ENCODE measurements at regions not wholly inside any gene's neighbourhood (a gene's known extent, or its start where the extent isn't known, plus 50 kb on each side); places are given as distances from the start of the nearest gene placed in this dataset.

- DNase-seq, result no peak
Observed at GRCh38 chr11:88448131-88448670, 110.7 kb upstream of the CTSC start.

DNA sequence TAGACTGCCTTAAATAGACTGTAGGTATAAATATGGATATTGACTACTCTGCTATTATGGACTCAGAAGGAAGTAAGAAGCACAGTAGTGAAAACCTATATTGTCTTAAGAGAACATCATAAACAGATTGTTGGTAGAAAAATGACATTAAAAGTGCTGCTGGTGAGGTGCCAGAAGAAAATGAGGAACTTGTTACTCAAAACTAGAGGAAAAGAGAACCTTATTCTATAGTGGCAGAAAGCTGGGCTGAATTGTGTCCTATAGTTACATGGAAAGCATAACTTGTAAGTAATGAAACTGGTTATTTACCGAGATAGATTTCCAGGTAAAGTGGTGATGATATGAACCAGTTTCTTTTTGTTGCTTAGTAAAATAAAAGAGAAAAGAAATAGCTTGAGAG lies 109.7 kb upstream of the CTSC start:
- no peak for DNase-seq

GRCh38 chr11:88439356-88439755 lies 101.8 kb upstream of the CTSC start:
- no peak for DNase-seq

DNA sequence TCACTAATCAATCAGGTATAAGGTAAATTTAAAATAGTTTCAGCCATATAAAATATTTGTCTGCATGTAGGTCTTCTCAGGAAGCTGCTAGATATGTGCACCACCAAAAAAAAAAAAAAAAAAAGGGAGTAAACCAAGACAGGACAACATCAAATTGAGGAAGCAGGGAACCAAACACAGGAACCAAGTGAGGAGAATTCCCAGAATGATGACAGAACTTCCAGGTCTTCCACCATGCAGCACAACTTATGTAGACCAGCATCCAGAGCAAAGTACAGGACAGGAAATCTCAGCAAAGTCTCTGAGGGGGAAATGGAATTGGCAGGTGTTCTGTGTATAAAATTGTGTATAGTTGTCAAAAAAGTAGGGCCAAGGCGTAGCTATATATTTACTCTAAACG lies 101.2 kb upstream of the CTSC start:
- DNase-seq, result no peak

GRCh38 chr11:88435415-88435814 lies 97.9 kb upstream of the CTSC start:
- DNase-seq, result no peak

GRCh38 chr11:88434333-88434976 lies 96.9 kb upstream of the CTSC start:
- DNase-seq, result no peak

GRCh38 chr11:88433536-88434230 lies 96.1 kb upstream of the CTSC start:
- DNase-seq, result no peak

GRCh38 chr11:88431675-88432341 lies 94.3 kb upstream of the CTSC start:
- no peak for DNase-seq

DNA sequence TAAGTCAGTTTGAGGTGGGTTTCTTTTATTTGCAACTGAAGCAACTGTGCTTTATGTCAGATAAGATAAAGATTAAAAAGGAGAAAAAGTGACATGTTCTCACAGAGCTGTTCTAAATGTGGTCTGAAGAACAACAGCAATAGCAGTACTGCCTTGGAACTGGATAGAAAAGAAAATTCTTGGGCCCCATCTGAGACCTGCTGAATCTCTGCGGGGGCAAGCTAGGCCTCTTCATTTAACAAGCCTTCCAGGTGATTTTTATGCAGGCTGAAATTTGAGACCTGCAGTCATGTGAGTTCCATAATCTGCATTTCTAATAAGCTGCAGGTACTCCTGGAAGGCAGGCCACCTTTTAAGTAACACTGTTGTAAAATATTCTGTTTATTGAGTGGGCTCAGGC lies 91.4 kb upstream of the CTSC start:
- no peak for DNase-seq

DNA sequence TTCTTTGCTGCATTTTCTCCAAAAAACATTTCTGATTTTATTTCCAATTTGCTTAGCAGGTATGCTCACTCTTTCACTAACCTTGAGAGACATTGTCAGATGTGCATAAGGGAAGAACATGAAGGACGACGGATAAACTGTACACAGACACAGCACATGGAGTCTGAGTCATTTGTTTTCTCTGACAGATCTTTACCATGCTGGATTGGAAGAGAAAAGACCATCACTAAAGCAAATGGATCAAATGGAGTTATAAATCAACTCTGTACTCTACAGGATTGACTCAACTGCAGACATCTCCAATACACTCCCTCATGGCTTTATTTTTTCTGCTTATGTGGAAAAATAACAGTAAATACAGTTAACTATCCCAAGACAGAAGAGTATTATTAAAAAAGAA lies 90.2 kb upstream of the CTSC start:
- no peak for DNase-seq

DNA sequence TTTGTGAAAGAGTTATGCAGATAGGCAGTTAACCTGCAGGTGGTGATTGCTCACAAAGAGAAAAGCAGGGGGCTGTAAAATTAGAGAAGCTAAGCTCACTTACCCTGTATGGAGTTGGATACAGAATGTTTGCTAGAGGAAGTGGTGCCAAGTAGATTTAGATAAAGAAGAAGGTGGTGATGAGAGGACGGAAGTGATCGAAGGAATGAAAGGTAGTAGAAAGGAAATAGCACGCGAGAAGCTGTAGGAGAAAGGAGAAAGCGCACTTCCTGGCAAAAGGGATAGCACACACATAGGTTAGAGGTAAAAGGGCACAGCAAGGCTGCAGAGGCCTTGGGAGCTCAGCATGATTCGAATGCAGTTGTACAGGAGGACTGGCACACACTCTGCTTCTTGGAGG lies 87.3 kb upstream of the CTSC start:
- DNase-seq, result no peak

GRCh38 chr11:88421530-88421929 lies 84.0 kb upstream of the CTSC start:
- no peak for DNase-seq

DNA sequence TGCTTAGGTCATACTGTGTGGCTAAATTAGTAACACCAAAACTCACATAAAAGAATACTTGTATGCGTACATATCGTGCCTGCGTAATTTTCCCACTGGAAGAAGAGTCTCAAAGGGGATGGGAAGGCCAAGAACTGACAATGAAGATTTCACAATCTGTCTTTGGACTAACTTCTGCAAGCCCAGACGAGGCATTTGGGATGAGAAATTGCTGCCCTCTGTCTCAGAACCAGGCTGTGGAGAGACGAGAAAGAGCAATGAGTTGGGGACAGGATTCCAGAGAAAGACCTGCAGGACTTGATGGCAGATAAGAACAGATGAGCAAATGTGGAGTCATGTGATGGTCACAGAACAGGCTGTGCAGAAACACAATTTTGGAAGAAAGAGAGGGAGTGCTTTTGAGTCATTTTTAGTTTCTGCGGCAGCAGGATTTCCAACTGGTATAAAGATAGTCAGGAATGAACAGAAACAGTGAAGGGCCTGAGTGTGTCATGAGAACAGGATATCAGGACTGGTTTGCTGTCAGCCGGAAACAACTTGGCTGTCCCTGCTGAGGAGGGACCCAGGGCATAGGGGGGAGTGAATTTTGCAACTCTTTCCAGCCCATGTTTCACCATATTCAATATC lies 82.7 kb upstream of the CTSC start:
- DNase-seq, result no peak

GRCh38 chr11:88418508-88418907 lies 81.0 kb upstream of the CTSC start:
- peak; percentile 70 for DNase-seq

DNA sequence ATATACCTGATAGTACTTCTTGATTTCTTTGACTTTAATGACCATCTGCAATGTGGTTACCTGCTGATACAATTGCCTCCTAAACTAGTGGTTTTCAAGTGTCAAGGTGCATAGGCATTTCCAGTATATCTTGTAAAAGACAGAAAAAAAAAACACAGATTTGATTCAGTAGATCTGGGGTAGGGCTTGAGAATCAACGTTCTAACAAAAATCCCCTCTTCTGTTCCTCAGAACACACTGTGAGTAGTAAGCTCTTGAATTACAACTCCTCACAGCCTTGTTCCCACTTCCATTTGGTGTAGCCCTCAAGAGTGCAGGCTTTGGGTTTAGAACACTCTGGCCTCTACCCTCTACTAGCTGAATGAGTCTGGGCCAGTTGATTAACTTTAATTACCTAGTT lies 78.0 kb upstream of the CTSC start:
- no peak for DNase-seq

GRCh38 chr11:88414981-88415413 lies 77.5 kb upstream of the CTSC start:
- no peak for DNase-seq

- peak; percentile 40 for DNase-seq
Observed at GRCh38 chr11:88414385-88414861, 76.9 kb upstream of the CTSC start.

DNA sequence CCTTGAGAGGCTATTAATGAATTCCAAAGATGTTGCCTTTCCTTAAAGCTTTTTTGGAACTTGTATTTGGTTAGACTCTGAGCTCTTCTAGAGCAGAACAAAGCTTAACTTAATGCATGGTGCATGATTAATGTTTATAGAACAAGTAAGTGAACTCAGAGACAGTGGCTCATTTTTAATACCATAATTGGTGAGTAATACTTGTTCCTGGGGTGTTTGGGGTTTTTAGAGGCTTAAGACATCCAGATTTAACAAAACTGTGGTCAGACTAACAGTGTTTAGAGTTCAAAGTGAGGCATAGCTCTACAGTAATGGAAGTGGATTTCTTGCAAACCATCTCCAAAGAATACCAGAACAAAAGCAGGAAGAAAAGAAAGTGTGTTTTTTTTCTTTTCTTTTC lies 73.7 kb upstream of the CTSC start:
- no peak for DNase-seq

GRCh38 chr11:88410656-88411055 lies 73.1 kb upstream of the CTSC start:
- no peak for DNase-seq

DNA sequence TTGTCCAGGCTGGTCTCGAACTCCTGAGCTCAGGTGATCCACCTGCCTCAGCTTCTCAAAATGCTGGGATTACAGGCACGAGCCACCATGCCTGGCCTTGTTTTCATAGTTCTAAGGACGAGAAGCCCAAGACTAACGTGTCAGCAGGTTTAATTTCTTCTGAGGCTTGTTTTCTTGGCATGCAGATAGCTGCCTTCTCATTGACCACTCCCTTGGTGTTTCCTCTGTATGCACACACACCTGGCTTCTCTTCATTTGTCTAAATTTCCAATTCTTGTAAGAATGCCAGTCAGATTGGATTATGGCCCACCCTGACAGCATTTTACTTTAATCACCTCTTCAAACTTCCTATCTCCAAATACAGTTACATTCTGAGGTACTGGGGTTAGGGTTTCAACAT lies 72.5 kb upstream of the CTSC start:
- no peak for DNase-seq

- no peak for DNase-seq
Observed at GRCh38 chr11:88406876-88407275, 69.3 kb upstream of the CTSC start.

GRCh38 chr11:88405853-88406252 lies 68.3 kb upstream of the CTSC start:
- DNase-seq, result no peak

DNA sequence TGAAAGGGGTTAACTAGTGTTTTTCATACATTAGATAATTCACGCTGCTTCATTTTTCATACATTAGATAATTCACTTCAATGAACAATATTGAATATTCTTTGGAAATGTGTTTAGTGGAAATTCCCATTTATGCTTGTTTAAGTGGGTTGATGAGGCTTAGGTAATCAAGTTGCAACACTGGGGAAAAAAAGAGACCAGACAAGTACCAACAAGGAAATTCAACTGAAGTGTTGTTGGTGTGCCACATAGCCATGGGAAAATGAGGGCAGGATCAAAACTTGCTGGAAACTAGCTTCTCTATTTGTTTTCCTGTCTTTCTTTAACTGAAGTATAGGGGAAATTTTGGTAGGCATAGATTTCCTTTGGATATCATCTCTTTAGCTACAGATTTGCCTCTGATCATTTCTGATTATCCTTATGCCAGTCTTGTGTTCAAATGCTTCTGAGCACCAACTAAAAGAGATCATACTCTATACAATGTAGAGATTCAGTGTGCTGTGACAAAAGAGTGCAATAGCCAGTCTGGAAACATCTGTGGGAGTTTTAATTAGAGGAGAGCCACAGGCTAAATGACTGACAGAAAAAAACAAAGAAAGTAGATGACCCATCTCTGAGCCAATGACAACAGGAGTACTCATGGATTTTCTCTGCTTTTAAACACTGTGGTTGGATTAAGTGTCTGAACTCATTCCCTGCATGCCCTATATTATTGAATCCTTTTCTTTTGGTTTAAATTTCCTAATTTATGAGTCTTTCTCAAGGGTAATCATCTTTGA lies 67.6 kb upstream of the CTSC start:
- no peak for DNase-seq
